ENCODE measurements at regions not wholly inside any gene's neighbourhood (a gene's known extent, or its start where the extent isn't known, plus 50 kb on each side); places are given as distances from the start of the nearest gene placed in this dataset.
"Not testable (repeated sequence)": the region's sequence is repeated elsewhere in the genome, so short reads cannot be mapped to it uniquely, and the experiment has no call there.

DNA sequence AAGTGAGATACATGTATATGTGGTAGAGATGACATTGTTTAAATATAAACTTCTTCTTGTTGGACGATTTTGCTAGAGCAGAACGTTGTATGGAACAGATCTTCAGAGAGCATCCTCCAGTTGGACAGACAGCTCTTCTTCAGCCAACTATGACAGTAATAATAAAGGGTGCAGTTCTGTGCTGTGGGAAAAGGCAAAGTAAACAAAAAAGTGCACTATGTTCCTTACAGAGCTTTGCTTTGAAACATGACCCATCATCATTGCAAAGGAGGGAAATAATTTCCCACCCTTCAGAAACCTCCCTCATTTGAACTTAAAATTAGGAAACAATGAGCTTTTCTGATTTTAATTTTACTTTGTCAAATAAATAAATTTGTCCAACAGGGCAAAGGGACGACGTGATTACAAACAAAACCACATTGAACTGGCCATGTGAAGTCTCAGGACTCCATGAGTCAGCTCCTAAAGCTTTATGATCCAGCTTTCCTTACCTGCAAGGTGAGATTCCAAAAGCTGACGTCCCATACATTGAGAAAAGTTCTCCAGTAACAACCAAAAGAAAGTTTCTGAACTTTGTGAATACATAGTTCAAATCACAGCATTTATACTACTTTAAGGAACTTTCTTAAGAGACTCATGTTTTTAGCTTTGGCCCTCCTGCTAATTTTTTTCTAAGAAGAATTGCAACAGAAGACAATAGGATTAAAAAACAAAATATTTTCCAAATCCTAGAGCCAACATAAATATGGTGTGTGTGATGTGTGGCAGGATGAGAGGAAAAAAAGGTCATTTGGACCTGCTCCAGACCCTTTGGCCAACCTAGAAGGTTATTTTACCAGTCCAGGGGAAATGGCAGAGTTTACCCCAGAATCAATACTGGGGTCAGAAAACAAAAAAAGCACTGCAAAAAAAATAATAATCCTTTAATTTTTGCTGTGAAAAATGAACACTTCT, 565.4 kb upstream of the NRP1 start:
- DNase-seq (ENCODE audit: low read depth in 3 of 3) = no peak

GRCh38 chr10:33897291-33897752, 562.9 kb upstream of the NRP1 start:
- DNase-seq (ENCODE audit: low read depth in 3 of 3) = no peak

DNA sequence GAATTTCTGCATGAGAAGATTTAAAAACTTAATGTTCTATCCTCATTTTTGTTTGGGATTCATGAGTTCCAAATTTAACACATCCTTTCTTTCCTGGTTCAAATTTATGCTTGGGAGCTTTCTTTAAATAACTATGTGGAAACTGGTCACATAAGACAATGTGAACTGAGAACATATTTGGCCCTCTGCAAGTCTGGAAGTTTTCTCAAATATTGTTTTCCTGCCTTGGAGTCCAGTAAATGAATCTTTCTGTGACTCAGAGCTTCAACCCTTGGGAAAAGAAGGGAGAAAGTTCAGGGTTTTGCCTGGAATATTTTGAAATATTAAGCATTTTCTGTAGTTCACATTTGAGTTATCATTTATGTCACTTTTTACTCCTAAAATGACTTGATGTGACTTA, 559.0 kb upstream of the NRP1 start:
- no peak for DNase-seq (ENCODE audit: low read depth in 3 of 3)

DNA sequence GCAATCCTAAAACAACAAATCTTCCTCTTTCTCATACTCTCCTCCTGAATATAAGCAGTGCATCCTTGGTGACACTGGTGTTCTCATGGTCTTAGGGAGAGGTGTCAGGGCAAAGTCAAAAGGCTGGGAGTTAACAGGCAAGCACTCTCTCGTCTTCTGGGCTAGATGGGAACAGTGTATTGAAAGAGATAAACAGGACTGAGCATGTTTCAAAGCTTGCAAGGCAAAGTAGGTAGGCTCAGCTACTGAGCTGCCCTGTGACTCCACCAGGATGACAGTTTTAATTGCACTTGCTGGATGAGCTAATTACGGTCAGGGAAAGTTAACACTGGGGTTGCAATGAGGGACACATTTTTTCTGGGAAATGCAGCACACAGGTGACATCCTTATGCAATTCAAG, 554.9 kb upstream of the NRP1 start:
- no peak for DNase-seq (ENCODE audit: low read depth in 3 of 3)

DNA sequence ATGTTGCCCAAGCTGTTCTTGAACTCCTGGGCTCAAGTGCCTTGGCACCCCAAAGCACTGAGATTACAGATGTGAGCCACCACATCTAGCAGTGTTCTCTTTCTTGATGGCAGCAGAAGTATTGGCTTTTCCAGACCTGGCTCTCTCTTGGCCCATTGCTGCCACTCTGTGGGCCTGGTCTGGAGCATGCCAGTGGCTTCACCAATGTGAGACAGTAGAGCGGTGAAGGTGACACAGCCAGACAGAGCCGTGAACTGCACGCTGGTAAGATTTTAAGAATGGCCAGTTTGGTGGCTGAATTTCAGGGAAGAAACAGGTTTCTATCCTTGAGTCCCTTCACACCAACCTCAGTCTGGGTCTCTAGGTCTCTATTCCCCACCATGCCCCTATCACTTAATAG, 552.7 kb upstream of the NRP1 start:
- DNase-seq (ENCODE audit: low read depth in 3 of 3) = no peak

GRCh38 chr10:33886299-33886698, 551.8 kb upstream of the NRP1 start:
- no peak for DNase-seq (ENCODE audit: low read depth in 3 of 3)

DNA sequence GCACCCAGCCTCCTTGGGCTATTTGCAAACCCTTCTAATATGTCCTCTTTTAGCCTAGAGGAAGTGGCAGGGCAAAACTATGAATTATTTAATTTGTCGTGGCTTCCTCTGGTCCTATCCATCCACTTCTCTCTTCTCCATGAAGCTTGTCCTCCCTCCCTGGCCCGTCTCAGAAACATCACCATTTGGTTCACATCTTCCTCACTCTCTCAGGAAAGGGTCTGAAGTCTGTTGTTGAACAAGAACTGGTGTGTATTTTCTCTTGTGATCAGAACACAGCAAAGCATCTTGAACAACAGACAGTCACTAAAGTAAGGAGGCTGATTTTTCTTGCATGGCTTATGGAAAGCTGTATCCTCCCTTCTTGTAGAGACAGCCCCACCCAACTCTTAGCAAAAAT, 550.1 kb upstream of the NRP1 start:
- no peak for DNase-seq (ENCODE audit: low read depth in 3 of 3)

GRCh38 chr10:33883881-33884280, 549.4 kb upstream of the NRP1 start:
- DNase-seq (ENCODE audit: low read depth in 3 of 3) = no peak

DNA sequence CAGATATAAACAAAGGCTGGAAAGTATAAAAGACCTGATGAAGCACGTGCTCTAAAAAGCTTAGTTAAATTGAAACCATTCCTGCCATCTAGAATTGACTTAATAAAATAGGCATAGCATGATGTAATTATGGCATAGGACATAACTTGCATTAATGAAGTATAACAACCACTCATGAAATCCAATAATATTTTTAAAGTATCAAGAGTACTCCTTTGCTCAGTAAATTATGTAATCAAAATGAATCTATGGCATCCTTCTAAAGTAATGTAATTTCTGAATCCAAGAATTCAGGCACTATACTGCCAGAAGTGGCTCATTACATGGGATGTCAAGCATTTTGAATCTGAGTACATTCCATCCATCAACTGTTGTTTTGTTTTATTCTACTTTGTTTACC, 548.5 kb upstream of the NRP1 start:
- no peak for DNase-seq (ENCODE audit: low read depth in 3 of 3)

DNA sequence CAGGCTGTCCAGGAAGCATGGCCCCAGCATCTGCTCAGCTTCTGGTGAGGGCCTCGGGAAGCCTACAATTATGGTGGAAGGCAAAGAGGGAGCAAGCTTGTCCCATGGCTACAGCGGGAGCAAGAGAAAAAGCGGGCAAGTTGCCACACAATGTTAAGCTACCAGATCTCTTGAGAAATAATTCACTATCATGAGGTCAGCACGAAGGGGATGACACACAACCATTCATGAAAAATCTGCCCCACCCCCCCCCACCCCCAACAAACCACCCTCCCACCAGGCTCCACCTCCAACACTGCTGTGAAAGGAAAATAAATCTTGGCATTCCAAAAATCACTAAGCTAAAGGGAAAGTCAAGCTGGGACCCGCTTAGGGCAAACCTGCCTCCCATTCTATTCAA, 545.8 kb upstream of the NRP1 start:
- no peak for DNase-seq (ENCODE audit: low read depth in 3 of 3)

DNA sequence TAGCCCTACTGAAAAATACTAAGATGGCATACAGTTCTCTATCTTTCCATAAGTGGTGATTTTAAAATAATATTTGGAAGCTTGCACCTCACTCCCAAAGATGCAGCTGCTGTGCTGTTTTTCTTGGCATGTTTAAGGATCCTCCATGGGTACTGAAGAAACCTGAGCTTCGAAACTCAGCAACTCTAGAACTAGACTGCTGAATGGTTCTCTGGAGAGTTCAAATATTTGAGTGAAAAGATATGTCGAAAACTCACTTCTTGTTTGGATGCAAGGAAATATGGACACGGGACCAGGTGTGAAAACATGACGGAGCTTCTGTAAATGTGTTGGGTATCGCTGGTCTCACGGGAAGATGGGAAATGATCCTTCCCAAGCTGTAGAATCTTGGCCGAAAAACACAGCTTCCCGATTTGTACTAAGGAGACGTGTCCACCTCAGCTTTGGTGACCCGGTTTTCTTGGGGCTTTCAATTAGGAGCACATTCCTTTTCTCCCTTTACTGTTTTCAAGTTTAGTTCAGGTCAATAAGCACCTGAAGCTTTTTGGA, 543.8 kb upstream of the NRP1 start:
- no peak for DNase-seq (ENCODE audit: low read depth in 3 of 3)

- no peak for DNase-seq (ENCODE audit: low read depth in 3 of 3)
Measured at GRCh38 chr10:33876584-33877400, 542.3 kb upstream of the NRP1 start.

GRCh38 chr10:33875924-33876583, 541.6 kb upstream of the NRP1 start:
- no peak for DNase-seq (ENCODE audit: low read depth in 3 of 3)

DNA sequence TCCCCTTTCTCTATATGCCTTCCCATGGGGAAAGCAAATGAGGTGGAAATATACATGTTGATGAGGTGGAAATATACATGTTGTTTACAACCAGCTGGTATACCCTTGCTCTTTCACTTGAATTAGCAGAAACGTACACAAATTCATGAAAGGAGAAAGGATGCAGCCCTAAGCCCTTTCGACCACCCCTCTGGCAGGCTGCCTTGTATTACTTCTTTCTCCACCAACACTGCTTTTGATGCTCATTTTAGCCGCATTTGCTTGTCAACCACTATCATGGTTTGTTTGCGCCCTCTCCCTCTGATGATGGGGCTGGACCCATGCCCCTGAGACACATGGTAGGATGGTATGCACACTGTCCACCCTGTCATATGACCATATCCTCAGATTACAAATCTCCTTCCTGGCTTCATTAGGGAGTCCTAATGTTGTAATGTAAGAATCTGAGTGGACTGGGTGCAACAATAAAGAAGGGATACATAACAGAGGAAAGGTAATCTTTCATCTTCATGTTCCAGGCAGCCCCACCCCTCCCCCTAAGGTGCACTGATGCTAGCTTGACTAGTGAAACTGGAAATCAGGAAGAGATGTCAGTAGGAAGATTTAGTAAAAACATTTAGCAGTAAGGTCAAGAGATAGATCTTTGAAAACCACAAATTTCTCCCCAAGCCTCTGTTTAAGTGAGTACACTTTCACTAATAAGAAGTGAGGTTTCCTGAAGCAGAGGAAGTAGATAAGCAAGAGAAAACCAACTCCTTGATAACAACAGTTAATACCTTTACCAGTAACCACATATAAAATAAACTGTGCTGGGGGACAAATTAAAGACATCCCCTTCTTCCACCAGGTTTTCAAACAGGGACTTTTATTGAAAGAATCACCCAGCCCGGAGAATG, 536.8 kb upstream of the NRP1 start:
- DNase-seq (ENCODE audit: low read depth in 3 of 3) = no peak

DNA sequence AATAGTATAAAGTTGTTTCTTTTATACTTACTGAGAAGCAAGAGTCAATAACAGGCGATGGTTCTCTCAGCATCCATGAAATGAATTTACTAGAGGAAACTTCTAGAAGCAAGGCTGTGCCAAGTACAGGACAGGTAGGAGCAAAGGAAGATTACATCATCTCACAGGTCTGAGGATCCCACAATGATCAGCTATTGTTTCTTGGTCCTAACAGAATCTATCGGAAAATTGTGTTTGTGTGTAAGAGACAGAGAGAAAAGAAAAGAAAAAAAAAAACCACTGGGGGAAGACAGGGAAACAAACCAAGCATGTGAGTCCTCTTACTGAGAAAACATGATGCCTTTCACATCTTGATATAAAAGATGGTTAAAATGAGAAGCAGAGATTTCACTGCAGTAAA, 535.0 kb upstream of the NRP1 start:
- no peak for DNase-seq (ENCODE audit: low read depth in 3 of 3)

DNA sequence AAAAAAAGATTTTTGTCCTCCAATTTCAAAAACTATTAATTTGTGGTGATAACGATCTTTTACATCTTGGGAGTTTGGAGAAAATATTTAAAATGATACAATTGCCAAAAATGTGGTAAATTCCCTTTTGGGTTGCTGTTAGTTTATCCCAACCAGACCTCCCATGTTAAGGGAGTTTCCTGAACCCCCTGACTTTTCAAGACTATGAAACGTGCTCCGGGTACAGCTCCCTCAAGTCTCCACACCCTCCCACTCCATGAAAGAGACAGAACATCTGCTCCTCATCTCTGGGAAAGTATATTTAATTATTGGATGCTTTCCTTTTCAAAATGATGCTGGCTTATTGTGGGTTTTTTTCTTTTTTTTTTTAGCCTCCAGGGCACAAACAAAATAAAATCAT, 534.6 kb upstream of the NRP1 start:
- DNase-seq (ENCODE audit: low read depth in 3 of 3) = no peak

DNA sequence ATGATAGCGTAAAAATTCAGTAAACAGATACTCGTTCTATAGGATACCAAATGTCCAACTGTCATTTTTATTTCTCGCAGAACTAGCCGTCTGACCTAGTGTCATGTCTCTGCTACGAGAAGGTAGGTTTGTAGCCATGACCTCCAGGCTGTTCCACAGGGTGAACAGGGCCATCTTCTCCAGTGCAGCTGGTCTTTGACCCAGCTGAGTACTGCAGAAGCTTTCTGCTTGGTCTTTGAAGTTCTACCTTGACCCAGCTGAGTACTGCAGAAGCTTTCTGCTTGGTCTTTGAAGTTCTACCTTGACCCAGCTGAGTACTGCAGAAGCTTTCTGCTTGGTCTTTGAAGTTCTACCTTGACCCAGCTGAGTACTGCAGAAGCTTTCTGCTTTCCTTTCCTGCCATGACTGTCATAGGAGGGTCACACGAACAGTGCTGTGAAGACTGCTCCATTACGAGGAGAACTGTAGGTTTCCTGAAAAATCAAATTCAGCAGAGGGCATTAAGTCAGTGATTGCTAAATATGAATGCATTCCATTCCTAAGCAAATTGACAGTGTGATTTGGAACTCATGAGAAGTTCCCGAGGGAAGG, 532.8 kb upstream of the NRP1 start:
- DNase-seq (ENCODE audit: low read depth in 3 of 3) = not testable (repeated sequence)

- DNase-seq (ENCODE audit: low read depth in 3 of 3) = no peak
Measured at GRCh38 chr10:33863352-33863751, 528.9 kb upstream of the NRP1 start.

- DNase-seq (ENCODE audit: low read depth in 3 of 3) = no peak
Measured at GRCh38 chr10:33862536-33863105, 528.2 kb upstream of the NRP1 start.

DNA sequence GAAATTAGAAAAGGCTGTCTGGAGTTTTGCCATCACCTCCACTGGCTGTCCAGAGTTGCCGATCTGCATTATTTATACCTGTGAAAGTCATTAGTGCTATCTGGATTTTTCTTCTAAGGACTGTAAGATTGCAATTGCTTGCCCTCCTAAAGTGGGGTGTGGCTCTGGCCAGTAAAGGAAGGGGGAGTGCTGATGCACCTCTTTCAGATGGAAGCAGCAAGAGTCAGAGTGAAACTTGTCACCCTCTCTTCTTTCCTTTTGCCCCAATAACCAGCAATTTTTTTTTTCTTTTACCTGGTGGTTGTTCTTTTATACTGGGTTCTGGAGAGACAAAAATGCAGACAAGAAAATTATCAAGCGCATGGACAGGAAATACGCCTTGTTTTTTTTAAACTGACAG, 527.4 kb upstream of the NRP1 start:
- no peak for DNase-seq (ENCODE audit: low read depth in 3 of 3)
